GM12892 (cell line): ENCODE measurements at regions not wholly inside any gene's neighbourhood (a gene's known extent, or its start where the extent isn't known, plus 50 kb on each side); places are given as distances from the start of the nearest gene placed in this dataset.

Experiments used
- POLR2A ChIP-seq: IDR thresholded peaks from 2 replicates; pipeline ENCODE4 v1.6.1; 2011; ENCODE audit warnings: low read depth, low read length, control low read depth
- POLR2AphosphoS5 ChIP-seq: IDR thresholded peaks from 2 replicates; pipeline ENCODE4 v1.6.1; 2011; ENCODE audit warnings: low read depth, low read length, control low read depth
- TAF1 ChIP-seq: IDR thresholded peaks from 2 replicates; pipeline ENCODE4 v1.6.1; 2011; ENCODE audit warnings: low read depth, mild to moderate bottlenecking, control low read depth, low read length, borderline replicate concordance

GRCh38 chr3:163622384-163622783 lies 1455.9 kb downstream of the SI start:
- TF ChIP-seq POLR2A (no peak), POLR2AphosphoS5 (no peak), TAF1 (no peak)
